MM.1S (cell line): ENCODE measurements at regions not wholly inside any gene's neighbourhood (a gene's known extent, or its start where the extent isn't known, plus 50 kb on each side); places are given as distances from the start of the nearest gene placed in this dataset.

Experiments used
- DNase-seq: peaks from one replicate; pipeline ENCODE4 v3.0.0-alpha.2; 2015
- H2AFZ ChIP-seq: fragments of 300-600 bp; sonication (generic); 2 replicates; pipeline ENCODE4 v1.6.0; 2016; ENCODE audit warnings: antibody characterized with exemption, low read length
- H3F3A ChIP-seq: fragments of 300-600 bp; sonication (generic); 2 replicates; pipeline ENCODE4 v1.6.1; 2016; ENCODE audit warnings: mild to moderate bottlenecking, antibody characterized with exemption, low read length, moderate library complexity, mixed read lengths; ENCODE audit not compliant: insufficient read depth
- H3K27ac ChIP-seq: fragments of 300-600 bp; sonication (generic); 2 replicates; pipeline ENCODE4 v1.5.1; 2016; ENCODE audit warnings: mild to moderate bottlenecking, low read length
- H3K27me3 ChIP-seq: fragments of 300-600 bp; sonication (generic); replicated peaks from 2 replicates; pipeline ENCODE4 v1.6.0; 2016; ENCODE audit warnings: low read length; ENCODE audit not compliant: insufficient read depth
- H3K36me3 ChIP-seq: fragments of 300-600 bp; sonication (generic); replicated peaks from 2 replicates; pipeline ENCODE4 v1.6.1; 2016; ENCODE audit warnings: mild to moderate bottlenecking, low read length, mixed read lengths; ENCODE audit not compliant: insufficient read depth
- H3K4me1 ChIP-seq: fragments of 300-600 bp; sonication (generic); 2 replicates; pipeline ENCODE4 v1.6.1; 2016; ENCODE audit warnings: low read length, mixed read lengths
- H3K4me2 ChIP-seq: fragments of 300-600 bp; sonication (generic); 2 replicates; pipeline ENCODE4 v1.6.0; 2016; ENCODE audit warnings: low read depth, low read length
- H3K4me3 ChIP-seq: fragments of 300-600 bp; sonication (generic); 2 replicates; pipeline ENCODE4 v1.5.1; 2016; ENCODE audit warnings: low read length, mixed read lengths
- H3K79me2 ChIP-seq: fragments of 300-600 bp; sonication (generic); 2 replicates; pipeline ENCODE4 v1.6.1; 2016; ENCODE audit warnings: mixed run types, low read length, mixed read lengths
- H3K9ac ChIP-seq: fragments of 300-600 bp; sonication (generic); 2 replicates; pipeline ENCODE4 v1.6.1; 2016; ENCODE audit warnings: low read length, mixed read lengths
- H3K9me2 ChIP-seq: fragments of 300-600 bp; sonication (generic); replicated peaks from 2 replicates; pipeline ENCODE4 v1.6.1; 2016; ENCODE audit warnings: mild to moderate bottlenecking, low read length, mixed read lengths; ENCODE audit not compliant: insufficient read depth
- H3K9me3 ChIP-seq: fragments of 300-600 bp; sonication (generic); replicated peaks from 2 replicates; pipeline ENCODE4 v1.6.1; 2016; ENCODE audit warnings: mild to moderate bottlenecking, low read length, mixed read lengths; ENCODE audit not compliant: insufficient read depth
- H4K20me1 ChIP-seq: fragments of 300-600 bp; sonication (generic); 2 replicates; pipeline ENCODE4 v1.6.1; 2016; ENCODE audit warnings: mild to moderate bottlenecking, low read length, moderate library complexity, mixed read lengths; ENCODE audit not compliant: insufficient read depth
- EZH2 ChIP-seq: fragments of 300-600 bp; sonication (generic); optimal IDR thresholded peaks from 2 replicates; pipeline ENCODE3; 2017; ENCODE audit warnings: low read depth, mild to moderate bottlenecking, antibody characterized with exemption, low read length, mixed read lengths
- EZH2phosphoT487 ChIP-seq: fragments of 300-600 bp; sonication (generic); IDR thresholded peaks from 2 replicates; pipeline ENCODE4 v1.6.1; 2018; ENCODE audit warnings: antibody characterized with exemption, low read length
- TF ChIP-seq, protein P1 (sequence below): fragments of 300-600 bp; sonication (generic); IDR thresholded peaks from 2 replicates; pipeline ENCODE4 v1.5.1; 2016; ENCODE audit warnings: antibody characterized with exemption, low read length, mixed read lengths

DNA sequence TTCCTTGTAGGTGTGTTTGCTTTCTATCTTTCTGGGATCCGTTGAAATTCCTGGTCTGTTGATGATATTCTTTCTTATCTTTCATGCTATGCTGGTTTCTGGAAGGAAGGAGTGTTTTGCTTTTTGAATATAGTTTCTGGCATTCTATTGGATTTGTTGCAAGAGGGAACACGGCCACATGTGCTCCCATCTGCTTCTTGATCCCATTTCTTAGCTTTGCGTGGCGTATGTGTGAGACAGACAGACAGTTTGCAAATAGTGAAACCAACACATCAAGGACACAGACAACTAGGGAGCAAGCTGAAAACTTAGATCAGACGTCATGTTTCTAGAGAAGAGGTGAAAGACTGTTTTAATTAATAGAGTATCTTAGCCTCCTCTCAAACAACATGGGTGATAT, 261.9 kb upstream of the PUDP start:
- DNase-seq, result no peak
- Histone ChIP-seq H4K20me1 (no peaks in the 10 kb centered on the region), H3K9ac (no peak overlapping the region), H3K79me2 (no peaks in the 10 kb centered on the region), H2AFZ (no peak overlapping the region), H3K27me3 (no peaks in the 10 kb centered on the region), H3K4me1 (no peaks in the 10 kb centered on the region), H3K4me2 (no peak overlapping the region), H3F3A (no peaks in the 10 kb centered on the region), H3K27ac (no peak overlapping the region), H3K4me3 (no peak overlapping the region), H3K9me2 (no peaks in the 10 kb centered on the region), H3K9me3 (no peaks in the 10 kb centered on the region), H3K36me3 (no peaks in the 10 kb centered on the region)
- TF ChIP-seq EZH2phosphoT487 (no peak), EZH2 (no peak)
- TF ChIP-seq, protein P1, sequence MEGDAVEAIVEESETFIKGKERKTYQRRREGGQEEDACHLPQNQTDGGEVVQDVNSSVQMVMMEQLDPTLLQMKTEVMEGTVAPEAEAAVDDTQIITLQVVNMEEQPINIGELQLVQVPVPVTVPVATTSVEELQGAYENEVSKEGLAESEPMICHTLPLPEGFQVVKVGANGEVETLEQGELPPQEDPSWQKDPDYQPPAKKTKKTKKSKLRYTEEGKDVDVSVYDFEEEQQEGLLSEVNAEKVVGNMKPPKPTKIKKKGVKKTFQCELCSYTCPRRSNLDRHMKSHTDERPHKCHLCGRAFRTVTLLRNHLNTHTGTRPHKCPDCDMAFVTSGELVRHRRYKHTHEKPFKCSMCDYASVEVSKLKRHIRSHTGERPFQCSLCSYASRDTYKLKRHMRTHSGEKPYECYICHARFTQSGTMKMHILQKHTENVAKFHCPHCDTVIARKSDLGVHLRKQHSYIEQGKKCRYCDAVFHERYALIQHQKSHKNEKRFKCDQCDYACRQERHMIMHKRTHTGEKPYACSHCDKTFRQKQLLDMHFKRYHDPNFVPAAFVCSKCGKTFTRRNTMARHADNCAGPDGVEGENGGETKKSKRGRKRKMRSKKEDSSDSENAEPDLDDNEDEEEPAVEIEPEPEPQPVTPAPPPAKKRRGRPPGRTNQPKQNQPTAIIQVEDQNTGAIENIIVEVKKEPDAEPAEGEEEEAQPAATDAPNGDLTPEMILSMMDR, result no peak

DNA sequence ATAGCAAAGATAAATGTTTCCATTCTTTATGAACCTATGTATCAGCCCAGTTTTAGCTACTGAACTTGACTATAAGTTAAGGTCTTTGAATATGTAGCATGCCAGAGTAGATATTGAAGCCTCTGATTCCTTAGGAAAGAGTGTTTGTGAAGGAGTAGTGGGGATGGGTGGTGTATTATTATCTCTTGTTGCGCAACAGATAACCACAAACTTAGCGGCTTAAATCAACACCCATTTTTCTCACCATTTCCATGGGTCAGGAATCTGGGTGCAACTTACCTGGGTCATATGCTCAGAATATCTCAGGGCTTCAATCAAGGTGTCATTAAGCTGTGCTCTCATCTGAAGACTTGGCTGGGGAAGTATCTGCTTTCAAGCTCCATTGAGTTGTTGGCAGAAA, 251.4 kb upstream of the PUDP start:
- Histone ChIP-seq H3K79me2 (no peaks in the 10 kb centered on the region), H4K20me1 (no peaks in the 10 kb centered on the region), H3K9me2 (no peaks in the 10 kb centered on the region), H3K9me3 (no peaks in the 10 kb centered on the region), H3K36me3 (no peaks in the 10 kb centered on the region), H3K4me1 (no peaks in the 10 kb centered on the region), H3K27me3 (no peaks in the 10 kb centered on the region), H2AFZ (no peak overlapping the region), H3K9ac (no peak overlapping the region), H3K27ac (no peak overlapping the region), H3K4me2 (no peak overlapping the region), H3K4me3 (no peak overlapping the region), H3F3A (no peaks in the 10 kb centered on the region)
- TF ChIP-seq EZH2phosphoT487 (no peak), EZH2 (no peak)
- DNase-seq, result no peak

DNA sequence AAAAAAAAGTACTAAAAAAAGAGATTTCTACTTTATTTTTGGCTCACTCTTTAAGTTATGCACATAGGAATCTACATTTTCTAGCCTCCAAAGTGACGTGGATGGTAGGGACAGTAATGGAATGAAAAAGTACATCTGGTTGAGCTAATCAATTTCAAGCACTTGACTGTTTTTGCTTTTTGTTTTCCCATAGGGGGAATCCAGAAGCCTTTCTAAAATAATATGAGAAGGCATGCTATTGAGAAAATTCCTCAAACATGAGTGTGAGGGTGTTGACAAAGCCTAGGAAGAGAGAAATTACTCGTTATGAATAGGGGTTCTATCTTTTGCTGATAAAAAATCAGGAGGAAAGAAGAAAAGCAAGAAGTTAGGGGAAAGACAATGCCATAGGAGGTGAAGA, 242.5 kb upstream of the PUDP start:
- H3K9me2 ChIP-seq, result no peaks in the 10 kb centered on the region
- no peak overlapping the region for H3K4me2 ChIP-seq
- TF ChIP-seq, protein P1, result no peak
- no peak for TF ChIP-seq EZH2
- TF ChIP-seq EZH2phosphoT487, result no peak
- H3K79me2 ChIP-seq, result no peaks in the 10 kb centered on the region
- no peaks in the 10 kb centered on the region for H3K9me3 ChIP-seq
- H3K4me3 ChIP-seq, result no peak overlapping the region
- no peak overlapping the region for H3K9ac ChIP-seq
- no peaks in the 10 kb centered on the region for H4K20me1 ChIP-seq
- no peaks in the 10 kb centered on the region for H3F3A ChIP-seq
- no peaks in the 10 kb centered on the region for H3K36me3 ChIP-seq
- H2AFZ ChIP-seq, result no peak overlapping the region
- H3K4me1 ChIP-seq, result no peaks in the 10 kb centered on the region
- no peak overlapping the region for H3K27ac ChIP-seq
- no peaks in the 10 kb centered on the region for H3K27me3 ChIP-seq
- DNase-seq, result no peak

- no peak for DNase-seq
- Histone ChIP-seq H3K9me3 (no peaks in the 10 kb centered on the region), H4K20me1 (no peaks in the 10 kb centered on the region), H3K4me3 (no peak overlapping the region), H3K9me2 (no peaks in the 10 kb centered on the region), H3K36me3 (no peaks in the 10 kb centered on the region), H3K9ac (no peak overlapping the region), H3F3A (no peaks in the 10 kb centered on the region), H3K4me1 (no peaks in the 10 kb centered on the region), H3K79me2 (no peaks in the 10 kb centered on the region), H2AFZ (no peak overlapping the region), H3K27ac (no peak overlapping the region), H3K27me3 (no peaks in the 10 kb centered on the region), H3K4me2 (no peak overlapping the region)
- no peak for TF ChIP-seq EZH2
- TF ChIP-seq, protein P1, result no peak
- TF ChIP-seq EZH2phosphoT487, result no peak
These were observed 241.6 kb upstream of the PUDP start for GRCh38 chrX:7389576-7389975.
